HG03159 (cell line): ENCODE measurements at regions not wholly inside any gene's neighbourhood (a gene's known extent, or its start where the extent isn't known, plus 50 kb on each side); places are given as distances from the start of the nearest gene placed in this dataset.

ENCODE experiments used
- ATAC-seq: cut with Tn5 transposase; IDR thresholded peaks from one replicate; pipeline ENCODE4 v1.9.1; 2021; ENCODE audit warnings: mild to moderate bottlenecking, moderate library complexity; ENCODE audit not compliant: unreplicated experiment

GRCh38 chr12:92438641-92439419 is 264.0 kb upstream of the PLEKHG7 start:
- no peak for ATAC-seq

DNA sequence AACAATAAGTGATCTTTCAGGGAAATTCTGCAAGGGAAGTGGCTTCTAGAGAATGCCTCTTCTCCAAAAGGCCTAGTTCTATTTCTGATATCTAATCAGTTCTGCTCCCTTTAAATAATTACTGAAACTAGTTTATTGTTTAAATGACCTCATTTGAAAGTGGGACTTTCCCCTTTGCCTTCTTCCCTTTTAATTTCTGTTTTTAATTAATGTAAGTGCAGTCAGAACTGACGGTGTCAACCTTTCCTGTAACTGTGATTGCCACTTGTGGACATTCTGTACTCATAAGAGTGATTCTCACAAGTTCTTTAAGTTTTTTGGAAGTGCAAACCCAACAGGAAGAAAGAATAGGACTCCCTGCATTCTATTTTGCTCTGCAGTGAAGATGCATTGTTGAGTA is 265.3 kb upstream of the PLEKHG7 start:
- ATAC-seq, result no peak

GRCh38 chr12:92436856-92437255 is 265.9 kb upstream of the PLEKHG7 start:
- ATAC-seq, result no peak

DNA sequence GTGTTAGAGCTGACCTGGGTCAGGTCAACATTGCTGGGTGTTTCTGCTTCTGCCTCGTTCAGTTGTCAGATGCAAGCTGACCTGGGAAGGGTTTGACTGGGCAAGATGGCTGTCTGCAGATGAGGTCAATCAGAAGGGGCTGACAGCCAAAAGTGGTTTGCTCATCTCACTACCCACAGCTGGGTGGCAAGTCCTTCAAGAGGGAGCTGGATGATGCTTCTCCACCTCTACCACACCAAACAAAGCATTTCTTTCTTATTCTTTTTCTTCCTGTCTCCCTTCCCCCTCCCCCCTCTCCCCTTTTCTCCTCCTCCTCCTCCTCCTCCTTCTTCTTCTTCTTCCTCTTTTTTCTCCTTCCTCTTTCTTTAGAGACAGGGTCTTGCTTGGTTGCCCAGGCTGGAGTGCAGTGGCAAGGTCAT is 268.2 kb upstream of the PLEKHG7 start:
- no peak for ATAC-seq

GRCh38 chr12:92432724-92433441 is 269.9 kb upstream of the PLEKHG7 start:
- ATAC-seq, result peak; percentile 75

DNA sequence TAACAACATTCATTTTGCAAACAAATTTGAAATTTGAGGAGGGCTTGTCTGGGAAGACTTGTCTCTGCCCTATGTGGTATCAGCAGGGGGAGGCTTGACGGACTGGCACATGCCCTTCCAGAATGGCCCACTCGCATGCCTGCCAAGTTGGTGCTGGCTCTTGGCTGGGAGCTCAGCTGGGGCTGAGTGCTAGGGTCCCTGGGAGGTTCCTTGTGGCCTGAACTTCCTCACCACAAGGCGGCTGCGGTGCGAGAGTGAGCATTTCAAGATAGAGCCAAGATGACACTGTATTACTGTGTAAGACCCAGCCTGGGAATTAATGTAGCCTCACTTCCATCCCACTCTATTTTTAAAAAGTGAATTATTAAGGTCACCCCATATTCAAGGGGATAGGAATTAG is 271.6 kb upstream of the PLEKHG7 start:
- peak; percentile 46 for ATAC-seq

DNA sequence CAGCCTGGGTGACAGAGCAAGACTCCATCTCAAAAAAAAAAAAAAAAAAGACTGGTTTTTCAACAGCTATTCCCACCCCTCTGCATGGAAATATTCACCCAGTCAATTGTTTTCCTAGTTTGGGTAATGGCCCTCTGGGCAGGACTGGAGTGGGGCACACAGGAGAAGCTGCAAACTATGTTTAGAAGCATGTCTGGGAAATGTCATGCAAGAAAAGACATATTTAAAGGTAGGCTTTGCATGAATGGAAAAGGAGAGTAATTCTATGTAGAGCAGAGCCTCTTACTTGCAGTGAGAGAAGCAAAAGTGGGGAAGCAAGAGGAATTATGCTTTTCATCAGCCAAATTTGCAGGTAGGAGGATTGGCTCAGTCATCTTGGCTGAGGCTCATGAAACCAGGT is 276.5 kb upstream of the PLEKHG7 start:
- no peak for ATAC-seq

- ATAC-seq, result no peak
Measured at GRCh38 chr12:92425165-92425564, 277.6 kb upstream of the PLEKHG7 start.

- ATAC-seq, result no peak
Measured at GRCh38 chr12:92424338-92424737, 278.5 kb upstream of the PLEKHG7 start.

DNA sequence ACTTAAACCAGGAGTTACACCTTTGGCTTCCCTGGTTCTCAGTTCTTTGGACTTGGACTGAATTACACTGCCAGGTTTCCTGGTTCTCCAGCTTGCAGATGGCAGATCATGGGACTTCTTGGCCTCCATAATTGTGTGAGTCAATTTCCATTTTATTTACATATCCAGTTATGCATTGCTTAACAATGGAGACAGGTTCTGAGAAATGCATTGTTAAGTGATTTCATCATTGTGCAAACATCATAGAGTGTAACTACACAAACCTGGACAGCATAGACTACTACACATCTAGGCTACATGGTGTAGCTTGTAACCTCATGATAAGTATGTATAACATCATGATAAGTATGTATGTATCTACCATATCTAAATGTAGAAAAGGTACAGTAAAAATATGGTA is 276.1 kb upstream of the BTG1 start:
- ATAC-seq, result no peak

DNA sequence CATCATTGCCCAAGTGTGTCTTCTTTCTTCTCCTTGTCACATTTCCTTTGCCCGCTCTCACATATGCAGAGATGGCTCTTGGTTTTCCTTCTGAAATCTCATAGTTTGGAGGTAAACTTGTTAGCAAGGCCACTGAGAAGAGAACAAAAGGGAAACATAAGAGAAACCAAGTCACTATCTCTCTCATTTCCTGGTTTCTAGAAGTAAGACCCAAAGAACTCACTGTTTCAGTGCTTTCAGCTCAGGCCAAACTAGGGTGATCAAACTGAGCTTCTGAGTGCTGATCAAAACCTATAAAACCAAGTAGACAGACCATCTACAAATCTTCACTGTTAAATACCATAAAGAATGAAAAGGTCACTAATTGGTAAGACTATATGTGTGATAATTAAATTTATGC is 275.4 kb upstream of the BTG1 start:
- ATAC-seq, result no peak

DNA sequence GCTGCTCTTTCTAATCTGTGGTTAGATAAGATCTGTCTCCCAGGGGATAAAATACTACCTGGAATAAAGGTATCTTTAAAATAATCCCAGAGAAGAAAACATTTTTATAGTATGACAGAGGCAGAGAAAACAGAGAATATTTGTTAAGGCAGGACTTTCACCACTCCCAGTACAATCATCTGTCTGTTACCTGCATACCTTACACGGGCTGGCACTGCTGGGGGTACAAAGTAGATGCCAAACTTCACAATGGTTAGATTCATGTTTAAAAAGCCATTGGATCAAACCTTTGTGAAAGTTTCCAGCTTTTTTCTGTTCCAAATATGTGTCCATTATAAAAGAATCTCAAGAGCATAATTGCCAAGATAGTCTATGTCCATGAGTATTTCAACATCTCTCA is 273.6 kb upstream of the BTG1 start:
- ATAC-seq, result no peak

DNA sequence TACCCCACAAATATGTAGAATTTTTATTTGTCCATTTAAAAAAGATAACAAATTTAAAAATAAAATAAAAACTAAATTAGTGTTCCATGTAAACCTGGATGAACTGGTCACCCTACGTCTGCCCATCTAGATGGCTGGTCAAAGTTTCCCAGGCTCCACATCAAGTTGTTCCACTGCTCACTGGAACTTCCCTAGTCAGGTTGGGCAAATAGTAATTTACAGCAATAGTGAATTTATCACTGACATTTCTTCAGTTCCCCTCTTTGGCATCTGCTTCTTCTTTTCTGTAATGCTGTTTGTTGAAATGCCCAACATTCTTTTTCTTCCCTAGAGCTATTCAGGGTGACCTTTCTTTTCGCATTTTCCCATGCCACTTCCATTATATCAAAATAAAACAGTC is 272.7 kb upstream of the BTG1 start:
- ATAC-seq, result no peak

- no peak for ATAC-seq
Measured at GRCh38 chr12:92417373-92417772, 271.7 kb upstream of the BTG1 start.

DNA sequence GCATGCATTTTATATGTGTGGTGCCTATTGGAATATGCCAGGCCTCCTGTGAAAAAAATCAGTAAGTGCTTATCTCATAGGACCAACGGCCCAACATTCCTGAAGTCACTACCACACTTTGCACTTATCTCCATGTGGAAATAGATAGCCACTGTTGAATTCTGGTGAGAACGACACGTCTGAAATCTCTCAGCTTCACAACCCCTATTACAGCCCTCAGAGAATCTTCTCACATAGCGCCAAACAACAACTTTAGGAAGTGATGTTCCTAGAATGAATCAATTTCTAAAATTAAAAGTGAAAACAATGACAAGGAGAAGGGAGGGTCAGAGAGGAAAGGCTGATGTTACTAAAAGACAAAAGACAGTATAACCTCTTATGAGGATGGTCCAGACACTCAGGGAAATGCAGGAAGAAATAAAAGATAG is 270.8 kb upstream of the BTG1 start:
- no peak for ATAC-seq

GRCh38 chr12:92414170-92415070 is 268.8 kb upstream of the BTG1 start:
- ATAC-seq, result no peak

- ATAC-seq, result no peak
Measured at GRCh38 chr12:92413286-92413685, 267.6 kb upstream of the BTG1 start.

- ATAC-seq, result no peak
Measured at GRCh38 chr12:92412856-92413255, 267.2 kb upstream of the BTG1 start.

GRCh38 chr12:92411687-92412086 is 266.0 kb upstream of the BTG1 start:
- ATAC-seq, result no peak

GRCh38 chr12:92408072-92408900 is 262.6 kb upstream of the BTG1 start:
- no peak for ATAC-seq
